Epithelial cell of proximal tubule (primary cell): ENCODE measurements at regions not wholly inside any gene's neighbourhood (a gene's known extent, or its start where the extent isn't known, plus 50 kb on each side); places are given as distances from the start of the nearest gene placed in this dataset.
"Not testable (repeated sequence)": the region's sequence is repeated elsewhere in the genome, so short reads cannot be mapped to it uniquely, and the experiment has no call there.

ENCODE experiments used
- DNase-seq: peaks from one replicate; pipeline ENCODE4 v3.0.0-alpha.2; 2011; ENCODE audit warnings: low read depth
- H3K4me3 ChIP-seq: 2 replicates; pipeline ENCODE4 v1.5.1; 2011; ENCODE audit warnings: low read depth, mild to moderate bottlenecking, low read length
- CTCF ChIP-seq: conservative IDR thresholded peaks from 2 replicates; pipeline ENCODE4 v1.5.1; 2012; ENCODE audit warnings: low read depth, mild to moderate bottlenecking, low read length

GRCh38 chr7:13603016-13603415 lies 386.4 kb downstream of the ETV1 start:
- TF ChIP-seq CTCF = no peak
- H3K4me3 ChIP-seq = no peak overlapping the region
- no peak for DNase-seq

GRCh38 chr7:13603661-13604060 lies 385.8 kb downstream of the ETV1 start:
- H3K4me3 ChIP-seq = no peak overlapping the region
- TF ChIP-seq CTCF = no peak
- DNase-seq = peak; percentile 54

- no peak overlapping the region for H3K4me3 ChIP-seq
- no peak for TF ChIP-seq CTCF
- no peak for DNase-seq
Measured at GRCh38 chr7:13604178-13604577, 385.3 kb downstream of the ETV1 start.

GRCh38 chr7:13610372-13610771 lies 379.1 kb downstream of the ETV1 start:
- no peak overlapping the region for H3K4me3 ChIP-seq
- no peak for TF ChIP-seq CTCF
- no peak for DNase-seq

GRCh38 chr7:13615679-13616078 lies 373.8 kb downstream of the ETV1 start:
- TF ChIP-seq CTCF = no peak
- no peak for DNase-seq
- no peak overlapping the region for H3K4me3 ChIP-seq

- no peak for DNase-seq
- H3K4me3 ChIP-seq = no peak overlapping the region
- TF ChIP-seq CTCF = no peak
Measured at GRCh38 chr7:13627455-13627854, 362.0 kb downstream of the ETV1 start.

GRCh38 chr7:13628239-13629001 lies 361.0 kb downstream of the ETV1 start:
- no peak for TF ChIP-seq CTCF
- H3K4me3 ChIP-seq = no peak overlapping the region
- DNase-seq = peak; percentile 20

GRCh38 chr7:13631207-13632049 lies 358.0 kb downstream of the ETV1 start:
- not testable (repeated sequence) for DNase-seq, H3K4me3 ChIP-seq
